ENCODE measurements at regions not wholly inside any gene's neighbourhood (a gene's known extent, or its start where the extent isn't known, plus 50 kb on each side); places are given as distances from the start of the nearest gene placed in this dataset.

- no peak for TF ChIP-seq EZH2 (IDR thresholded peaks at IDR 0.05; ENCODE audit: low read depth, unreplicated experiment)
- no peak for TF ChIP-seq CTCF (conservative IDR thresholded peaks at IDR 0.05; ENCODE audit: low read depth in 2 of 2)
- no peak for TF ChIP-seq NANOG (IDR thresholded peaks at IDR 0.05; ENCODE audit: borderline replicate concordance)
- TF ChIP-seq EZH2phosphoT487 (IDR thresholded peaks at IDR 0.05; ENCODE audit: unreplicated experiment), result no peak
- TF ChIP-seq, protein P1, sequence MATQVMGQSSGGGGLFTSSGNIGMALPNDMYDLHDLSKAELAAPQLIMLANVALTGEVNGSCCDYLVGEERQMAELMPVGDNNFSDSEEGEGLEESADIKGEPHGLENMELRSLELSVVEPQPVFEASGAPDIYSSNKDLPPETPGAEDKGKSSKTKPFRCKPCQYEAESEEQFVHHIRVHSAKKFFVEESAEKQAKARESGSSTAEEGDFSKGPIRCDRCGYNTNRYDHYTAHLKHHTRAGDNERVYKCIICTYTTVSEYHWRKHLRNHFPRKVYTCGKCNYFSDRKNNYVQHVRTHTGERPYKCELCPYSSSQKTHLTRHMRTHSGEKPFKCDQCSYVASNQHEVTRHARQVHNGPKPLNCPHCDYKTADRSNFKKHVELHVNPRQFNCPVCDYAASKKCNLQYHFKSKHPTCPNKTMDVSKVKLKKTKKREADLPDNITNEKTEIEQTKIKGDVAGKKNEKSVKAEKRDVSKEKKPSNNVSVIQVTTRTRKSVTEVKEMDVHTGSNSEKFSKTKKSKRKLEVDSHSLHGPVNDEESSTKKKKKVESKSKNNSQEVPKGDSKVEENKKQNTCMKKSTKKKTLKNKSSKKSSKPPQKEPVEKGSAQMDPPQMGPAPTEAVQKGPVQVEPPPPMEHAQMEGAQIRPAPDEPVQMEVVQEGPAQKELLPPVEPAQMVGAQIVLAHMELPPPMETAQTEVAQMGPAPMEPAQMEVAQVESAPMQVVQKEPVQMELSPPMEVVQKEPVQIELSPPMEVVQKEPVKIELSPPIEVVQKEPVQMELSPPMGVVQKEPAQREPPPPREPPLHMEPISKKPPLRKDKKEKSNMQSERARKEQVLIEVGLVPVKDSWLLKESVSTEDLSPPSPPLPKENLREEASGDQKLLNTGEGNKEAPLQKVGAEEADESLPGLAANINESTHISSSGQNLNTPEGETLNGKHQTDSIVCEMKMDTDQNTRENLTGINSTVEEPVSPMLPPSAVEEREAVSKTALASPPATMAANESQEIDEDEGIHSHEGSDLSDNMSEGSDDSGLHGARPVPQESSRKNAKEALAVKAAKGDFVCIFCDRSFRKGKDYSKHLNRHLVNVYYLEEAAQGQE (IDR thresholded peaks at IDR 0.05; ENCODE audit: unreplicated experiment), result no peak
- no peak for TF ChIP-seq CREB1 (CRISPR knock-in tag; IDR thresholded peaks at IDR 0.05; ENCODE audit: low read depth)
- TF ChIP-seq POLR2AphosphoS5 (IDR thresholded peaks at IDR 0.05; ENCODE audit: low read depth), result no peak
- TF ChIP-seq, protein P2, sequence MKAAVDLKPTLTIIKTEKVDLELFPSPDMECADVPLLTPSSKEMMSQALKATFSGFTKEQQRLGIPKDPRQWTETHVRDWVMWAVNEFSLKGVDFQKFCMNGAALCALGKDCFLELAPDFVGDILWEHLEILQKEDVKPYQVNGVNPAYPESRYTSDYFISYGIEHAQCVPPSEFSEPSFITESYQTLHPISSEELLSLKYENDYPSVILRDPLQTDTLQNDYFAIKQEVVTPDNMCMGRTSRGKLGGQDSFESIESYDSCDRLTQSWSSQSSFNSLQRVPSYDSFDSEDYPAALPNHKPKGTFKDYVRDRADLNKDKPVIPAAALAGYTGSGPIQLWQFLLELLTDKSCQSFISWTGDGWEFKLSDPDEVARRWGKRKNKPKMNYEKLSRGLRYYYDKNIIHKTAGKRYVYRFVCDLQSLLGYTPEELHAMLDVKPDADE (IDR thresholded peaks at IDR 0.05), result no peak
- TF ChIP-seq STAT1 (IDR thresholded peaks at IDR 0.05; ENCODE audit: unreplicated experiment), result no peak
- no peak for TF ChIP-seq JUNB (IDR thresholded peaks at IDR 0.05; ENCODE audit: unreplicated experiment)
- TF ChIP-seq ZNF114 (CRISPR knock-in tag; IDR thresholded peaks at IDR 0.05), result no peak
- no peak for TF ChIP-seq ZNF462 (CRISPR knock-in tag; IDR thresholded peaks at IDR 0.05)
- TF ChIP-seq ZNF331 (CRISPR knock-in tag; IDR thresholded peaks at IDR 0.05; ENCODE audit: low read depth), result no peak
Measured at GRCh38 chr13:90014038-90014437, 1333.4 kb upstream of the MIR17HG start.

All from GM23338 (cell line).